GM19395 (cell line): ENCODE measurements at regions not wholly inside any gene's neighbourhood (a gene's known extent, or its start where the extent isn't known, plus 50 kb on each side); places are given as distances from the start of the nearest gene placed in this dataset.

ENCODE experiments used
- ATAC-seq: cut with Tn5 transposase; IDR thresholded peaks from one replicate; pipeline ENCODE4 v1.9.1; 2021; ENCODE audit warnings: mild to moderate bottlenecking, moderate library complexity; ENCODE audit not compliant: unreplicated experiment

- no peak for ATAC-seq
Measured at GRCh38 chr4:34157547-34157946, 2086.8 kb downstream of the ARAP2 start.

- no peak for ATAC-seq
Measured at GRCh38 chr4:34158878-34159277, 2085.4 kb downstream of the ARAP2 start.

- no peak for ATAC-seq
Measured at GRCh38 chr4:34170946-34171345, 2073.4 kb downstream of the ARAP2 start.

- ATAC-seq: no peak
Measured at GRCh38 chr4:34176609-34177008, 2067.7 kb downstream of the ARAP2 start.

- no peak for ATAC-seq
Measured at GRCh38 chr4:34178476-34178875, 2065.8 kb downstream of the ARAP2 start.

GRCh38 chr4:34181311-34181841 lies 2062.9 kb downstream of the ARAP2 start:
- no peak for ATAC-seq

- no peak for ATAC-seq
Measured at GRCh38 chr4:34181891-34182290, 2062.4 kb downstream of the ARAP2 start.

- ATAC-seq: no peak
Measured at GRCh38 chr4:34182306-34182705, 2062.0 kb downstream of the ARAP2 start.

GRCh38 chr4:34183926-34184325 lies 2060.4 kb downstream of the ARAP2 start:
- ATAC-seq: no peak

- no peak for ATAC-seq
Measured at GRCh38 chr4:34187056-34187455, 2057.3 kb downstream of the ARAP2 start.

- ATAC-seq: no peak
Measured at GRCh38 chr4:34191443-34191842, 2052.9 kb downstream of the ARAP2 start.

- no peak for ATAC-seq
Measured at GRCh38 chr4:34193451-34194154, 2050.7 kb downstream of the ARAP2 start.

GRCh38 chr4:34194585-34194984 lies 2049.7 kb downstream of the ARAP2 start:
- ATAC-seq: no peak

- ATAC-seq: no peak
Measured at GRCh38 chr4:34196375-34196774, 2047.9 kb downstream of the ARAP2 start.

- ATAC-seq: no peak
Measured at GRCh38 chr4:34198966-34199365, 2045.3 kb downstream of the ARAP2 start.

GRCh38 chr4:34200535-34200934 lies 2043.8 kb downstream of the ARAP2 start:
- no peak for ATAC-seq

GRCh38 chr4:34202154-34202553 lies 2042.2 kb downstream of the ARAP2 start:
- ATAC-seq: no peak

- no peak for ATAC-seq
Measured at GRCh38 chr4:34220601-34221000, 2023.7 kb downstream of the ARAP2 start.

- ATAC-seq: no peak
Measured at GRCh38 chr4:34221986-34222385, 2022.3 kb downstream of the ARAP2 start.

GRCh38 chr4:34236118-34236517 lies 2008.2 kb downstream of the ARAP2 start:
- no peak for ATAC-seq

GRCh38 chr4:34245276-34245675 lies 1999.0 kb downstream of the ARAP2 start:
- no peak for ATAC-seq

GRCh38 chr4:34250562-34250961 lies 1993.8 kb downstream of the ARAP2 start:
- ATAC-seq: no peak

- no peak for ATAC-seq
Measured at GRCh38 chr4:34253239-34253638, 1991.1 kb downstream of the ARAP2 start.
